ENCODE measurements at regions not wholly inside any gene's neighbourhood (a gene's known extent, or its start where the extent isn't known, plus 50 kb on each side); places are given as distances from the start of the nearest gene placed in this dataset.

GRCh38 chr6:27687154-27688013 lies 214.5 kb upstream of the ZNF184 start:
- TF ChIP-seq CTCF (conservative IDR thresholded peaks at IDR 0.05) (peak; percentile 90), ZFX (IDR thresholded peaks at IDR 0.05) (no peak)
